Ascending aorta (tissue), 2 donors: ENCODE measurements at regions not wholly inside any gene's neighbourhood (a gene's known extent, or its start where the extent isn't known, plus 50 kb on each side); places are given as distances from the start of the nearest gene placed in this dataset.
"Not testable (repeated sequence)": the region's sequence is repeated elsewhere in the genome, so short reads cannot be mapped to it uniquely, and the experiment has no call there.

ENCODE experiments used
- DNase-seq, 2 donors: peaks; one replicate each; pipeline ENCODE4 v3.0.0-alpha.2; 2019; ENCODE audit warnings: low spot score in 2 of 2
- H3K27ac ChIP-seq, 2 donors: fragments of 200-600 bp; sonication (generic); one replicate each; pipeline ENCODE4 v1.5.1; 2016 to 2017; ENCODE audit warnings: mild to moderate bottlenecking in 1 of 2
- H3K27me3 ChIP-seq: fragments of 200-600 bp; sonication (generic); one replicate; pipeline ENCODE4 v1.5.1; 2017
- H3K36me3 ChIP-seq, 2 donors: fragments of 200-600 bp; sonication (generic); one replicate each; pipeline ENCODE4 v1.5.1; 2016
- H3K4me1 ChIP-seq, 2 donors: fragments of 200-600 bp; sonication (generic); one replicate each; pipeline ENCODE4 v1.5.1; 2016 to 2017; ENCODE audit warnings: mild to moderate bottlenecking in 1 of 2
- H3K4me3 ChIP-seq, 2 donors: fragments of 200-600 bp; sonication (generic); one replicate each; pipeline ENCODE4 v1.5.1; 2016 to 2017; ENCODE audit warnings: mild to moderate bottlenecking in 1 of 2
- H3K9me3 ChIP-seq, 2 donors: fragments of 200-600 bp; sonication (generic); one replicate each; pipeline ENCODE4 v1.5.1; 2016
- CTCF ChIP-seq, 3 experiments: fragments of 200-600 bp in 2 of 3; fragments of 450-650 bp in 1 of 3; sonication (generic) in 2 of 3; IDR thresholded peaks; one replicate each; pipeline ENCODE4 v1.5.1; 2016 to 2019; ENCODE audit warnings: antibody characterized with exemption in 3 of 3, mild to moderate bottlenecking in 1 of 3, moderate library complexity in 1 of 3
- intact Hi-C: fragments of 100-400 bp; cut with DNase I; formaldehyde crosslinking; loops from one replicate; pipeline ENCODE4 v1.15.1; 2023

GRCh38 chr5:102668220-102668932, 86.7 kb upstream of the PAM start:
- Histone ChIP-seq H3K36me3 (no peaks in the 10 kb centered on the region), H3K4me1 (no peaks in the 10 kb centered on the region), H3K27ac (no peak overlapping the region), H3K27me3 (no peaks in the 10 kb centered on the region), H3K9me3 (no peaks in the 10 kb centered on the region), H3K4me3 (no peak overlapping the region)
- intact Hi-C loops = no loop called here
- no peak for TF ChIP-seq CTCF (IDR thresholded peaks at IDR 0.05)
- no peak for DNase-seq

GRCh38 chr5:102670224-102670836, 84.8 kb upstream of the PAM start:
- H3K36me3 ChIP-seq = no peaks in the 10 kb centered on the region
- intact Hi-C loops = no loop called here
- no peak for DNase-seq
- H3K27ac ChIP-seq = no peak overlapping the region
- peak; percentile 19 to 29 (median 26) for TF ChIP-seq CTCF (IDR thresholded peaks at IDR 0.05)
- H3K4me3 ChIP-seq = no peak overlapping the region
- no peaks in the 10 kb centered on the region for H3K9me3 ChIP-seq
- H3K27me3 ChIP-seq = no peaks in the 10 kb centered on the region
- H3K4me1 ChIP-seq = no peaks in the 10 kb centered on the region

- H3K27ac ChIP-seq, intact Hi-C loops, H3K4me1 ChIP-seq, DNase-seq, H3K27me3 ChIP-seq, H3K4me3 ChIP-seq, H3K36me3 ChIP-seq, H3K9me3 ChIP-seq: not testable (repeated sequence)
Measured at GRCh38 chr5:102671033-102671734, 83.9 kb upstream of the PAM start.

GRCh38 chr5:102678267-102679058, 76.6 kb upstream of the PAM start:
- Histone ChIP-seq H3K36me3 (no peaks in the 10 kb centered on the region), H3K4me1 (peaks cover 0 to 2% of the 10 kb centered on the region in 2 donors), H3K27me3 (no peaks in the 10 kb centered on the region), H3K27ac (no peak overlapping the region), H3K9me3 (no peaks in the 10 kb centered on the region), H3K4me3 (no peak overlapping the region)
- no peak for TF ChIP-seq CTCF (IDR thresholded peaks at IDR 0.05)
- DNase-seq = no peak
- intact Hi-C loops = no loop called here

- Histone ChIP-seq H3K27ac (no peak overlapping the region), H3K9me3 (no peaks in the 10 kb centered on the region), H3K36me3 (no peaks in the 10 kb centered on the region), H3K27me3 (no peaks in the 10 kb centered on the region), H3K4me1 (peaks cover 0 to 2% of the 10 kb centered on the region in 2 donors), H3K4me3 (no peak overlapping the region)
- TF ChIP-seq CTCF (IDR thresholded peaks at IDR 0.05) = peak; percentile 57 to 75 (median 68)
- peak in 1 of 2 donors; percentile 79 for DNase-seq
- intact Hi-C loops = loop anchor here (1.0 to 5.0 kb wide), 5 partner anchors 76 to 360 kb away; partner anchors contain the start of gene PAM
Measured at GRCh38 chr5:102681403-102681983, 73.6 kb upstream of the PAM start.
